ENCODE measurements at regions not wholly inside any gene's neighbourhood (a gene's known extent, or its start where the extent isn't known, plus 50 kb on each side); places are given as distances from the start of the nearest gene placed in this dataset.
A peak's percentile ranks its signal among the peaks of the same experiment; 100 is the strongest.

GRCh38 chr2:42957861-42958301, 165.5 kb upstream of the HAAO start:
- DNase-seq (ENCODE audit: low read depth in 2 of 2): no peak

GRCh38 chr2:42957109-42957860, 164.9 kb upstream of the HAAO start:
- no peak for DNase-seq (ENCODE audit: low read depth in 2 of 2)

GRCh38 chr2:42954227-42954962, 162.0 kb upstream of the HAAO start:
- DNase-seq (ENCODE audit: low read depth in 2 of 2): peak; percentile 58 to 62

GRCh38 chr2:42953216-42953615, 160.8 kb upstream of the HAAO start:
- DNase-seq (ENCODE audit: low read depth in 2 of 2): no peak

GRCh38 chr2:42951263-42951938, 159.0 kb upstream of the HAAO start:
- no peak for DNase-seq (ENCODE audit: low read depth in 2 of 2)

GRCh38 chr2:42949125-42949524, 156.7 kb upstream of the HAAO start:
- no peak for DNase-seq (ENCODE audit: low read depth in 2 of 2)

- no peak for DNase-seq (ENCODE audit: low read depth in 2 of 2)
Observed at GRCh38 chr2:42947809-42948600, 155.6 kb upstream of the HAAO start.

GRCh38 chr2:42944779-42945415, 152.5 kb upstream of the HAAO start:
- no peak for DNase-seq (ENCODE audit: low read depth in 2 of 2)

GRCh38 chr2:42942990-42943493, 150.7 kb upstream of the HAAO start:
- no peak for DNase-seq (ENCODE audit: low read depth in 2 of 2)

- no peak for DNase-seq (ENCODE audit: low read depth in 2 of 2)
Observed at GRCh38 chr2:42942214-42942989, 150.0 kb upstream of the HAAO start.

GRCh38 chr2:42941633-42942176, 149.3 kb upstream of the HAAO start:
- no peak for DNase-seq (ENCODE audit: low read depth in 2 of 2)

- no peak for DNase-seq (ENCODE audit: low read depth in 2 of 2)
Observed at GRCh38 chr2:42939411-42940206, 147.2 kb upstream of the HAAO start.

- DNase-seq (ENCODE audit: low read depth in 2 of 2): no peak
Observed at GRCh38 chr2:42938671-42939370, 146.4 kb upstream of the HAAO start.

- no peak for DNase-seq (ENCODE audit: low read depth in 2 of 2)
Observed at GRCh38 chr2:42937171-42937875, 144.9 kb upstream of the HAAO start.

- no peak for DNase-seq (ENCODE audit: low read depth in 2 of 2)
Observed at GRCh38 chr2:42935692-42936671, 143.6 kb upstream of the HAAO start.

GRCh38 chr2:42934580-42935186, 142.3 kb upstream of the HAAO start:
- no peak for DNase-seq (ENCODE audit: low read depth in 2 of 2)

Data from fibroblast of skin of left biceps (primary cell).